T47D (cell line): ENCODE measurements at regions not wholly inside any gene's neighbourhood (a gene's known extent, or its start where the extent isn't known, plus 50 kb on each side); places are given as distances from the start of the nearest gene placed in this dataset.

Source experiments
- DNase-seq, 2 experiments: peaks; one replicate each; pipeline versions ENCODE4 v3.0.0 to v3.0.0-alpha.2; 2011 to 2012; ENCODE audit warnings: low read depth in 1 of 2, low spot score in 1 of 2
- JUND ChIP-seq: IDR thresholded peaks from 2 replicates; pipeline ENCODE4 v1.6.1; 2012; ENCODE audit warnings: low read depth
- in situ Hi-C: cut with HindIII; loops from 2 replicates; pipeline ENCODE4 v1.10.0; 2016; ENCODE audit warnings: low sequenced_read_pairs, low pct_unique_long_range_greater_than_20kb

- in situ Hi-C loops, result no loop called here
- TF ChIP-seq JUND, result no peak
- DNase-seq, result peak in 1 of 2 experiments; percentile 83
These were observed 51.5 kb upstream of the TMEM158 start for GRCh38 chr3:45277636-45278035.

- DNase-seq, result no peak
- TF ChIP-seq JUND, result no peak
These were observed 54.1 kb upstream of the TMEM158 start for GRCh38 chr3:45280232-45280631.

GRCh38 chr3:45280971-45281370 lies 54.9 kb upstream of the TMEM158 start:
- DNase-seq, result no peak
- TF ChIP-seq JUND, result no peak
- in situ Hi-C loops, result no loop called here

More at GRCh38 chr3:45280232-45280631, 54.1 kb upstream of the TMEM158 start:
- in situ Hi-C loops, result no loop called here

GRCh38 chr3:45283471-45283870 lies 57.4 kb upstream of the TMEM158 start:
- DNase-seq, result no peak
- in situ Hi-C loops, result no loop called here
- no peak for TF ChIP-seq JUND

- TF ChIP-seq JUND, result no peak
- in situ Hi-C loops, result no loop called here
- DNase-seq, result no peak
These were observed 71.2 kb upstream of the TMEM158 start for GRCh38 chr3:45297331-45297730.

GRCh38 chr3:45302470-45302869 lies 76.4 kb upstream of the TMEM158 start:
- no peak for DNase-seq
- in situ Hi-C loops, result no loop called here
- TF ChIP-seq JUND, result no peak

- DNase-seq, result no peak
- no peak for TF ChIP-seq JUND
- in situ Hi-C loops, result no loop called here
These were observed 80.4 kb upstream of the TMEM158 start for GRCh38 chr3:45306406-45307008.

- in situ Hi-C loops, result no loop called here
- no peak for TF ChIP-seq JUND
- no peak for DNase-seq
These were observed 78.5 kb upstream of the LARS2 start for GRCh38 chr3:45309876-45310275.

GRCh38 chr3:45311327-45311726 lies 77.0 kb upstream of the LARS2 start:
- TF ChIP-seq JUND, result no peak
- in situ Hi-C loops, result no loop called here
- DNase-seq, result no peak

- TF ChIP-seq JUND, result no peak
- no peak for DNase-seq
- in situ Hi-C loops, result no loop called here
These were observed 76.2 kb upstream of the LARS2 start for GRCh38 chr3:45311953-45312801.

GRCh38 chr3:45312836-45313493 lies 75.4 kb upstream of the LARS2 start:
- in situ Hi-C loops, result no loop called here
- TF ChIP-seq JUND, result no peak
- no peak for DNase-seq

GRCh38 chr3:45313743-45314403 lies 74.5 kb upstream of the LARS2 start:
- DNase-seq, result no peak
- in situ Hi-C loops, result no loop called here
- no peak for TF ChIP-seq JUND
